Activated CD4-positive, alpha-beta T cell treated with anti-CD3 and anti-CD28 coated beads, Interleukin-2, amount 50 U/mL, for 24 hours (primary cell): ENCODE measurements at regions not wholly inside any gene's neighbourhood (a gene's known extent, or its start where the extent isn't known, plus 50 kb on each side); places are given as distances from the start of the nearest gene placed in this dataset.
"Not testable (repeated sequence)": the region's sequence is repeated elsewhere in the genome, so short reads cannot be mapped to it uniquely, and the experiment has no call there.

Experiments used
- DNase-seq, 2 donors: peaks; one replicate each; pipeline ENCODE4 v3.0.0-alpha.2; 2020; ENCODE audit warnings: low read depth in 1 of 2, low spot score in 1 of 2

DNA sequence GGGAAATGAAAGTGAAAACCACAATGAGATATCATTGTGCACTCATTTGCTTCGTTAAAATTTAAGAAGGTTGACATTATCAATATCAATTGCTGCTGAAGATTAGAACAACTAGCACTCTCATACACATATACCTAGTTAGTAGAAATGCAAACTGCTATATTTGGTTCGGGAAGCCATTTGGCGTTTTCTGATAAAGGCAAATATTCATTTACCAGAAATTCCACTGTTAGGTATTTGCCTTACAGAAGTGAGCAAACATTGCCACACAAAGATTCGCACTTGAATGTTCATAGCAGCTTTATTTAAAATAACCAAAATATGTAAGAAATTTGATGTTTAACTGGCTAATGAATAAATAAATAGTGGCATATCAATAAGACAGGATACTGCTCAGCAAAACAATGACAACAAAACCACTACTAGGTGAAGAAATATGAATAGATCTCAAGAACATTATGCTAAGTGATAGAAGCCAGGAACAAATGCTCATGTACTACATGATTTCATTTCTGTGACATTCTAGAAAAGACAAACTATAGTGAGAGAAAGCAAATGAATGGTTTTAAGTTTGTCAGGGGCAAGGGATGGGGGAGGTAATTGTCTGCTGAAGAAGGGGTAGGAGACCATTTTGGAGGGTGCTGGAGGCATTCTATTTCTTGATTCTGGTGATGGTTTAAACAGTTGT is 387.8 kb downstream of the PTH2R start:
- DNase-seq: no peak

DNA sequence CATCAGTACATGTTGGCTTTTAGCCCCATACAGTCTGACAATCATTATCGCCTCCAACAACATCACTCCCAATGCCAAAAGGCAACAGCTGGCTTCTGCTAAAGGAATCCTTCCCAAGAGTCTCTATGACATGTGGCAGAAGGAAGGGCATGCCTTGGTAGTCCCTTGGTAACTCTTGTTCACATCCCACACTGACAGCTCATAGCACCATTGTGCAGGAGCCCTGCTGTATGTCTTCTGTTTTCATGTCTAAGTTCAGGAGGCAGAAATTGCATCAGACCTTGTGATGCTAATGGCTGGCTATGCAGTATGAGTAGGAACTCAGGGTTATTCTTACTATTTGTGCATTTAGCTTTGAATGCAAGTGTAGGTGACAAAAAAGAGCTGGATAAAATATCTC is 392.1 kb downstream of the PTH2R start:
- DNase-seq: no peak

DNA sequence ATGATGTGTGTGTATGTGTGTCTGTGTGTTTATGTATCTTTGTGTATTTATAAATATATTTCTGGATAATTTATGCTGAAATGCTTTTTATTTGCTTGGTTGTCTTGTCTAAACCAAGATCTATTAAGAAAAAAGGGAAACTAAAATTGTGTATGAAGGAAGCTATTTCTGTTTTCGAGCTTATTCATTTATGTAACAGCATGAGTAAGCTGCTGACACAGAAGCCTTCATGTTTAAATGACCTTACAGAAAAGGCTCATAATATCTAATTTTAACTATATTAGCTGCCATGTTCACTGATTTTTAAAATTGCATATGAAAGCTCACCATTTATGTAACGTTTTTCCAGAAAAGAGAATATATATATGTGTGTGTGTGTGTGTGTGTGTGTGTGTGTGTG is 392.8 kb downstream of the PTH2R start:
- no peak for DNase-seq

GRCh38 chr2:208800887-208801286 is 394.3 kb downstream of the PTH2R start:
- DNase-seq: not testable (repeated sequence)

DNA sequence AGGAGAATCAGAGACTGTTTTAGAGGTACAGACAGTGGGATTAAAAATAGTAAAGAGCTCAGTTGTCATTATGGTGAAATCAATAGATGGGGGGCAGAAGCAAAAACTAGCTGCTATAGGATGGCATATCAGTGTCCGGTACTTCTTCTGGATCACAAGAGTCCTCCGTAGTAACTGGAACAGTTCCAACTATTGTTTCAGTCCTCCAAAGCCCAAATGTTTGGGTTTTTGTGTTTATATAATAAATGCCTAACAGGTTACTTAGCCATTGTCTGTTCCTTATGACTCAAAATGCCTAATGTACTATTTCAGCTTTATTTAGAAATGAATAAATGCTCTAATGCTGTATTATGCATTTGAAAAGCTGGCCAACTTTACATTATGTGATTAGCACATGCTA is 401.2 kb downstream of the PTH2R start:
- DNase-seq: no peak

GRCh38 chr2:208811885-208812284 is 405.3 kb downstream of the PTH2R start:
- not testable (repeated sequence) for DNase-seq

- no peak for DNase-seq
Measured at GRCh38 chr2:208819190-208819589, 412.6 kb downstream of the PTH2R start.

DNA sequence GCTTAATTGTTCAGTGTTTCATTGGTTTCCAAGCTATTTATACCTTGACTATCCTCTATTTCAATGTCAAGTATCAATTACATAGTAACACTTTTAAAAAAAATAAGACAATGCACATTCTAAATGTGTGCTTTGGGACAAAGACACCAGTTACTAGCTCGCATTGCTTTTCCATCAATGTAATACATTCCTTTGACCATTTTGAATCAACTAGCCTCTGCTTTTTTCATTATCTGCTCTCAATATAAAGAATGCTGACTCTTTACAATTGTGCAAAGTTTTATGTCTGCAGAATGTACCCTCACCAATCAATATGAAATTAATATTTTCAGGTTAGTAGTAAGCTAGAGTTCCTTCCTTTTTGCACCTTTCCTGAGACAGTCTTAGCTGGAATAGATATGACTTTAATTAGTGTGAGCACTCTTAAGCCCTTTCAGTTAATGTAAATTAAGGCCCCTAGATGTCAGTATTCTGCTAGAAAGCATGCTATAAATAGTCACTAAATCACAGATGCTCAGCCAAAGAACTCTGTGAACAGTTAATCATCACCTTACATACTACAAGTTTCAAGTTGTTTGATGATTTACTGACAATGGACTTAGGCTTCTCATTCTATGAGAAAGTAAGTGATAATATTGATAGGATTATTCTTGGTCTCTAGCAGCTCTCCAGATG is 413.6 kb downstream of the PTH2R start:
- DNase-seq: no peak

DNA sequence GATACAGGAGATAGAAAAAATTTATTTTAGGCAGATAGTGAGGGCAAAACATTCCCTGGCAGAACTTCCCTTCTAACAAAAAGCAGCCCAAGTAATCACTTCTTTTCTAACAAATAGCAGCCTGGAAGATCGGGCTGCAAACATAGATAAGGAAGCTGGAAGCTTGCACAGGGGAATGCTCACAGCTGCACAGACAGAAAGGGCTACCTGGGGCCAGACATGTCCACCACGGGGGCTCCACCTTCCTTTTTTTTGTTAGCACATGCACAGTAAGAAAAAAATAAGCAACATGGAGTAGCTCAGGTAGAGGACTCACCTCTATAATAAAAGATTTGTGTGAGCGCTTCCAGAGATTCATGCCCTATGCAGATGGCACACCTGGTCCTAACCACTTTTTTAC is 420.5 kb downstream of the PTH2R start:
- no peak for DNase-seq

- DNase-seq: no peak
Measured at GRCh38 chr2:208827549-208828221, 421.1 kb downstream of the PTH2R start.

DNA sequence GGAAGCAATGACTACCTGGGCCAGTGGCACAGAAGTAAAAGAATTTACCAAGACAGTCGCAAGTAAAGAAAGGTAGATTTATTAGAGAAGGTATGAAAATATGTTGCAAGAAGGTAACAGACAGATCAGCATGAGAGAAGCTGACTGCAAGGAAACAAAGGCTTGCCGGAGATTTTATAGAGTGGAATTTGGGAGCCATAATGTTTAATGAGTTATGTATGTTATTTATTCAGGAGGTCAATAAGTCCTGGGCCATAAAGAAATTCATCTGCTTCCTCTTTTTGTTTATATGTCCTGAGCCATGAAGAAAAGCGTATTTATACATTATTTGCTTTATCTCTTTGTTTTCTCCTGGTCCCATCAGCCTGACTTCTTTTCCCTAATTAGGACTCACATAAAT is 423.6 kb downstream of the PTH2R start:
- no peak for DNase-seq

- DNase-seq: no peak
Measured at GRCh38 chr2:208847651-208848050, 441.1 kb downstream of the PTH2R start.

- no peak for DNase-seq
Measured at GRCh38 chr2:208854717-208855116, 448.1 kb downstream of the PTH2R start.

GRCh38 chr2:208867374-208867773 is 460.8 kb downstream of the PTH2R start:
- DNase-seq: no peak

- DNase-seq: no peak
Measured at GRCh38 chr2:208872591-208872990, 466.0 kb downstream of the PTH2R start.

DNA sequence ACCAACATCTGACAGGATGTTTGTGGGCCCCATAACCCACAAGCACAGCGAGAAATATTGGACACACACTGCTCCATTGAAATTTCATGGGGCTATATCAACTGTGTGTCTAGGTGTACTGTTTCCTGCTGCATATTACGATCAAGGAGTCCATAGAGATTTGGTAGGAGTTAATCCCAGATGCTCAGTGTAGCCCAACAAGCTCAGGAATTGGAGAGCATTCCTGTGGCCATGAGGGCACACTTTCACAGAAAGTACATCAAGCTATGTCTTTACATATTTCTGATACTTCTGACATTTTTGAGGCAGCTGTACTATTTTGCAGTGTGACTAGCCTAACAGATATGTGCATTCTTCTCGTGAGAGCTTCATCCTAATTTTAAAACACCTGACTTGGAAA is 473.1 kb downstream of the PTH2R start:
- DNase-seq: no peak

DNA sequence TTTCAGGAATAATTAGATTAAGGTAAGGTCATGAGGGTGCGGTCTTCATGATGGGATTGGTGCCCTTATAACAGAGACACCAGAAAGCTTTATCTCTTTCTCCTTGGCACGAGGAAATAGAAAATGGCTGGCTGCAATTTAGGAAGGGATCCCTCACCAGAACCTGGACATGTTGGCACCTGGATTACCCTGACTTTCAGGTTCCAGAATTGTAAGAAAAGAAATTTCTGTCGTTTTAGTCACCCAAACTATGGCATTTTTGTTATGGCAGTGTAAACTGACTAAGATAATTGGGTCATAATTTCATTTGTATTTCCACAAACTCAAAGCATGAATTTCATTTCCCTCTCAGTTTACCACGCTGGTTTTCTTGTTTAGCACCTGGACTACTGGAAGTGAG is 473.6 kb downstream of the PTH2R start:
- no peak for DNase-seq

DNA sequence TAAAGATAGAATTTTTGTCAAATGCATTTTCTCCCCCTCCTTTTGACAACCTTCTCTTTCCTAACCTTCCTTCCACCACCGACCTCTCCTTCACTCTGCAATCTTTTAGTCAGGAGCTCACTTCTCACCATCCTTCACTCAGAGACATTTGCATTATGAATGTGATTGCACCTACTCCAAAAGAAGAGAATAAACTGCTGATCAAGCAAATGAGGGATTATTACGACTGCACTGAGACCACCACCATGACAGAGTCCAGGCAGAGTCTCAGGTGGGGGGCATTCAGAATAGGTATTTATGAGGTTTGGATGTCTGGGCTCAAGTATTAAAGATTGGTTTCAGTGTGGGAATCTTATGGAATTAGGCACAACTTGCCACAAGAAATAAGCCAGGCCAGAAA is 483.9 kb downstream of the PTH2R start:
- DNase-seq: no peak

- DNase-seq: no peak
Measured at GRCh38 chr2:208892203-208892602, 485.6 kb downstream of the PTH2R start.

DNA sequence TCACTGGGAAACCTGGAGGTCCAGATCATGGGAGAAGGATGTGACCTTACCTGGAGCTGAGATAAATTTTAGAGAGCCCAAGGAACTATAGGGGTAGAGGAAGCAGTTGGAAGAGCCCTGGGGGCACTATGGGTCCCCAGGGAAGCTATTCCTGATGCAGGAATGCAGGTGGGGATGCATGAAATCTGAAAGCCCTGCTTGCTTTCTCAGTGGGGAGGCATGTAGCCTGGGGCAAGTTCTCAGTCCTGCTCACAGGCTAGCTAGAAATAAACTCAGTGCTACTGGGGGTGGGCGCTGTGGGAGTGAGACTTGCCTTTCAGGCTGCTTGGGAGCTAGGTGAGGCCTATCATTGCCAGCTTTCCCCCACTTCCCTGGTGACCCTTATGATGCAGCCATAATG is 499.7 kb downstream of the PTH2R start:
- DNase-seq: no peak

DNA sequence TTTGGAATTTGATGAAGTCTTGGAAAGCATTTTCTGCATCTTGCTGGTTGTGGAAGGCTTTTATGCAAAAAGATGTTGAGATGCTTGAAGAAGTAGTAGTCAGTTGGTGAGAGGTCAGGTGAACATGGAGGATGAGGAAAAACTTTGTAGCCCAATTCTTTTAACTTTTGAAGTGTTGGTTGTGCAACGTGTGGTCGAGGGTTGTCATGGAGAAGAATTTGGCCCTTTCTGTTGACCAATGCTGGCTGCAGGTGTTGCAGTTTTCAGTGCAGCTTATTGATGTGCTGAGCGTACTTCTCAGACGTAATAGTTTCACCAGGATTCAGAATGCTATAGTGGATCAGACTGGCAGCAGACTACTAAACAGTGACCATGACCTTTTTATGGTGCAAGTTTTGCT is 508.4 kb upstream of the MAP2 start:
- DNase-seq: no peak

GRCh38 chr2:208916881-208917280 is 507.0 kb upstream of the MAP2 start:
- no peak for DNase-seq
